B cell (primary cell): ENCODE measurements at regions not wholly inside any gene's neighbourhood (a gene's known extent, or its start where the extent isn't known, plus 50 kb on each side); places are given as distances from the start of the nearest gene placed in this dataset.

Experiments
- ATAC-seq: fragments of 200-7000 bp; cut with Tn5 transposase; one replicate; pipeline ENCODE4 v1.10.0; 2021; ENCODE audit warnings: low read depth, mild to moderate bottlenecking, moderate number of reproducible peaks, moderate library complexity
- CTCF ChIA-PET: fragments of 350-600 bp; sonication (Branson Sonifier 250); formaldehyde crosslinking; loops from one replicate; lab custom pipeline; 2021; ENCODE audit warnings: antibody characterized with exemption, inconsistent platforms; lab: Charles Lee
- POLR2A ChIA-PET: fragments of 350-600 bp; sonication (Branson Sonifier 250); formaldehyde crosslinking; loops from one replicate; lab custom pipeline; 2021; ENCODE audit warnings: antibody characterized with exemption; lab: Charles Lee
- DNase-seq: peaks from one replicate; pipeline ENCODE4 v3.0.0; 2013
- H2AFZ ChIP-seq: 2 replicates; pipeline ENCODE4 v1.6.1; 2012; ENCODE audit warnings: mild to moderate bottlenecking, low read depth, low read length; ENCODE audit not compliant: insufficient read depth, poor library complexity, severe bottlenecking
- H3K27ac ChIP-seq, 2 donors: 1 replicate in 1 of 2; 2 replicates in 1 of 2; pipeline ENCODE4 v1.5.1; 2012 to 2013; ENCODE audit warnings: low read length in 2 of 2, mild to moderate bottlenecking in 2 of 2, moderate library complexity in 1 of 2
- H3K27me3 ChIP-seq, 4 experiments: fragments of 200-600 bp in 1 of 4; sonication (generic) in 1 of 4; replicated peaks in 1 of 4; 1 replicate in 2 of 4; 2 replicates in 2 of 4; pipeline versions ENCODE4 v1.6.1 to v1.7.0; 2013 to 2016; ENCODE audit warnings: low read length in 3 of 4, mild to moderate bottlenecking in 2 of 4, mixed read lengths in 1 of 4, moderate library complexity in 1 of 4; ENCODE audit not compliant: insufficient read depth in 4 of 4, control insufficient read depth in 3 of 4; ENCODE audit errors: control extremely low read depth in 1 of 4
- H3K36me3 ChIP-seq, 2 experiments: replicated peaks in 1 of 2; 1 replicate in 1 of 2; 2 replicates in 1 of 2; pipeline versions ENCODE4 v1.6.1 to v1.7.1; 2013; ENCODE audit warnings: low read length in 1 of 2; ENCODE audit not compliant: insufficient read depth in 2 of 2, control insufficient read depth in 1 of 2; ENCODE audit errors: control extremely low read depth in 1 of 2, extremely low read depth in 1 of 2
- H3K4me1 ChIP-seq, 2 donors: fragments of 200-600 bp in 1 of 2; sonication (generic) in 1 of 2; 1 replicate in 1 of 2; 2 replicates in 1 of 2; pipeline versions ENCODE4 v1.5.1 to v1.6.1; 2013 to 2017; ENCODE audit warnings: low read length in 2 of 2; ENCODE audit not compliant: control insufficient read depth in 2 of 2, insufficient read depth in 2 of 2
- H3K4me2 ChIP-seq: replicated peaks from 2 replicates; pipeline ENCODE3; 2012; ENCODE audit warnings: mild to moderate bottlenecking, low read depth, low read length; ENCODE audit not compliant: poor library complexity, severe bottlenecking
- H3K4me3 ChIP-seq, 5 experiments: fragments of 200-600 bp in 1 of 5; sonication (generic) in 1 of 5; 1 replicate in 3 of 5; 2 replicates in 2 of 5; pipeline versions ENCODE4 v1.5.1 to v1.7.0; 2011 to 2016; ENCODE audit warnings: low read length in 4 of 5, mild to moderate bottlenecking in 4 of 5, low read depth in 2 of 5, control low read depth in 1 of 5, moderate library complexity in 1 of 5; ENCODE audit not compliant: insufficient read depth in 1 of 5; ENCODE audit errors: control extremely low read depth in 1 of 5, extremely low read depth in 1 of 5
- H3K79me2 ChIP-seq: fragments of 200-600 bp; sonication (generic); one replicate; pipeline ENCODE4 v1.6.0; 2016; ENCODE audit warnings: low read length; ENCODE audit not compliant: control insufficient read depth, insufficient read depth
- H3K9ac ChIP-seq: fragments of 200-600 bp; sonication (generic); 2 replicates; pipeline ENCODE4 v1.6.1; 2017; ENCODE audit warnings: mild to moderate bottlenecking, low read length, moderate library complexity
- H3K9me3 ChIP-seq, 3 donors: one replicate each; pipeline versions ENCODE4 v1.6.1 to v1.7.1; 2013; ENCODE audit warnings: low read length in 2 of 3; ENCODE audit not compliant: control insufficient read depth in 2 of 3, insufficient read depth in 1 of 3; ENCODE audit errors: control extremely low read depth in 1 of 3
- H4K20me1 ChIP-seq: 2 replicates; pipeline ENCODE4 v1.6.0; 2012; ENCODE audit warnings: mild to moderate bottlenecking, low read length; ENCODE audit not compliant: insufficient read depth, control insufficient read depth, poor library complexity, severe bottlenecking
- H3K27ac Mint-ChIP-seq: one replicate; pipeline ENCODE4 v1.8.0; 2021; ENCODE audit warnings: mixed read lengths
- H3K27me3 Mint-ChIP-seq: one replicate; pipeline ENCODE4 v1.8.0; 2021; ENCODE audit warnings: mixed read lengths
- H3K4me1 Mint-ChIP-seq: one replicate; pipeline ENCODE4 v1.8.0; 2021; ENCODE audit warnings: mixed read lengths
- H3K4me3 Mint-ChIP-seq: one replicate; pipeline ENCODE4 v1.8.0; 2021; ENCODE audit warnings: mixed read lengths
- H3K9me3 Mint-ChIP-seq: one replicate; pipeline ENCODE4 v1.8.0; 2022; ENCODE audit warnings: mixed read lengths; ENCODE audit not compliant: insufficient read depth
- EZH2 ChIP-seq: IDR thresholded peaks from 2 replicates; pipeline ENCODE4 v1.6.1; 2012; ENCODE audit warnings: borderline replicate concordance, low read depth, mild to moderate bottlenecking, moderate library complexity, low read length; ENCODE audit not compliant: insufficient read depth, poor library complexity, severe bottlenecking
- WGBS: methylation state at CpG from one replicate; pipeline ENCODE4 v1.1.5; 2013; ENCODE audit warnings: missing lambda C conversion rate; ENCODE audit not compliant: insufficient coverage; 5-methylcytosine and 5-hydroxymethylcytosine counted together
- intact Hi-C: fragments of 100-400 bp; cut with micrococcal nuclease; formaldehyde crosslinking; loops from one replicate; pipeline ENCODE4 v1.10.0; 2022
- TF ChIP-seq, protein P1 (sequence below): fragments of 200-600 bp; IDR thresholded peaks from one replicate; pipeline ENCODE4 v1.8.0; 2022; ENCODE audit warnings: antibody characterized with exemption, mild to moderate bottlenecking

DNA sequence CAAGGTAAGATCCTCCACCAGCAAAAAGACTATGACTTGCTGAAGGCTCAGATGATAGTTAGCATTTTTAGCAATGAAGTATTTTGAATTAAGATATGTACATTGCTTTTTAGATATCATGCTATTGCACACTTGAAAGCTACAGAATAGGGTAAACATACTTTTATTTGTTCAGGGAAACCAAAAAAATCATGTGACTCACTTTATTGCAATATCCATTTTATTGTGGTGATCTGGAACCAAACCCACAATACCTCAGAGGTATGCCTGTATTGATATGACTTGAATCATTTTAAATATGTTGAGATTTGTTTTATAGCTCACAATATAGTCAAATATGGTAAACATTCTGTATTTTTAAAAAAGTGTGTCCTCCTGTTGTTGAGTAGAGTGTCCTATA, 96.1 kb downstream of the DIO3 start:
- no peak for ATAC-seq

GRCh38 chr14:101665478-101666078, 95.9 kb upstream of the PPP2R5C start:
- H3K36me3 ChIP-seq = no peaks in the 10 kb centered on the region
- intact Hi-C loops = no loop called here
- no peak overlapping the region for H3K9ac ChIP-seq
- TF ChIP-seq EZH2 = no peak
- TF ChIP-seq, protein P1, sequence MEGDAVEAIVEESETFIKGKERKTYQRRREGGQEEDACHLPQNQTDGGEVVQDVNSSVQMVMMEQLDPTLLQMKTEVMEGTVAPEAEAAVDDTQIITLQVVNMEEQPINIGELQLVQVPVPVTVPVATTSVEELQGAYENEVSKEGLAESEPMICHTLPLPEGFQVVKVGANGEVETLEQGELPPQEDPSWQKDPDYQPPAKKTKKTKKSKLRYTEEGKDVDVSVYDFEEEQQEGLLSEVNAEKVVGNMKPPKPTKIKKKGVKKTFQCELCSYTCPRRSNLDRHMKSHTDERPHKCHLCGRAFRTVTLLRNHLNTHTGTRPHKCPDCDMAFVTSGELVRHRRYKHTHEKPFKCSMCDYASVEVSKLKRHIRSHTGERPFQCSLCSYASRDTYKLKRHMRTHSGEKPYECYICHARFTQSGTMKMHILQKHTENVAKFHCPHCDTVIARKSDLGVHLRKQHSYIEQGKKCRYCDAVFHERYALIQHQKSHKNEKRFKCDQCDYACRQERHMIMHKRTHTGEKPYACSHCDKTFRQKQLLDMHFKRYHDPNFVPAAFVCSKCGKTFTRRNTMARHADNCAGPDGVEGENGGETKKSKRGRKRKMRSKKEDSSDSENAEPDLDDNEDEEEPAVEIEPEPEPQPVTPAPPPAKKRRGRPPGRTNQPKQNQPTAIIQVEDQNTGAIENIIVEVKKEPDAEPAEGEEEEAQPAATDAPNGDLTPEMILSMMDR = no peak
- H3K79me2 ChIP-seq = no peaks in the 10 kb centered on the region
- CTCF ChIA-PET = no interaction called here
- peaks cover 8% of the 10 kb centered on the region for H3K9me3 Mint-ChIP-seq
- no peaks in the 10 kb centered on the region for H4K20me1 ChIP-seq
- ATAC-seq = no peak
- peaks cover 0 to 23% (median 12%) of the 10 kb centered on the region in 4 experiments for H3K27me3 ChIP-seq
- POLR2A ChIA-PET = no interaction called here
- no peaks in the 10 kb centered on the region for H3K4me1 ChIP-seq
- H3K27ac Mint-ChIP-seq = no peak overlapping the region
- H2AFZ ChIP-seq = no peak overlapping the region
- 90% methylated on average over 1 of the region's 3 CpGs for WGBS
- no peaks in the 10 kb centered on the region for H3K4me1 Mint-ChIP-seq
- no peak overlapping the region for H3K4me3 Mint-ChIP-seq
- DNase-seq = peak; percentile 50
- peaks cover 7 to 11% (median 7%) of the 10 kb centered on the region in 3 donors for H3K9me3 ChIP-seq
- peaks cover 54% of the 10 kb centered on the region for H3K27me3 Mint-ChIP-seq
- H3K27ac ChIP-seq = no peak overlapping the region
- H3K4me3 ChIP-seq = no peak overlapping the region
- H3K4me2 ChIP-seq = no peak overlapping the region

More for the DNA sequence above, 96.1 kb downstream of the DIO3 start:
- TF ChIP-seq, protein P1 = no peak
- no peak for TF ChIP-seq EZH2
- H3K36me3 ChIP-seq = no peaks in the 10 kb centered on the region
- H3K27me3 ChIP-seq = peaks cover 0 to 3% (median 1%) of the 10 kb centered on the region in 4 experiments
- H3K4me2 ChIP-seq = no peak overlapping the region
- no peak overlapping the region for H3K27ac ChIP-seq
- POLR2A ChIA-PET = no interaction called here
- H3K9me3 Mint-ChIP-seq = no peaks in the 10 kb centered on the region
- peaks cover 52% of the 10 kb centered on the region for H3K27me3 Mint-ChIP-seq
- DNase-seq = no peak
- H3K4me3 ChIP-seq = no peak overlapping the region
- H4K20me1 ChIP-seq = no peaks in the 10 kb centered on the region
- no peak overlapping the region for H3K27ac Mint-ChIP-seq
- CTCF ChIA-PET = no interaction called here
- no peak overlapping the region for H3K4me3 Mint-ChIP-seq
- no peaks in the 10 kb centered on the region for H3K9me3 ChIP-seq
- H2AFZ ChIP-seq = no peak overlapping the region
- H3K4me1 Mint-ChIP-seq = no peaks in the 10 kb centered on the region
- no peaks in the 10 kb centered on the region for H3K79me2 ChIP-seq
- intact Hi-C loops = no loop called here
- no peak overlapping the region for H3K9ac ChIP-seq
- H3K4me1 ChIP-seq = no peaks in the 10 kb centered on the region
